Mammary epithelial cell (primary cell): ENCODE measurements at regions not wholly inside any gene's neighbourhood (a gene's known extent, or its start where the extent isn't known, plus 50 kb on each side); places are given as distances from the start of the nearest gene placed in this dataset.

Source experiments
- CTCF ChIP-seq, 2 donors: IDR thresholded peaks in 1 of 2; conservative IDR thresholded peaks in 1 of 2; 2 replicates each; pipeline ENCODE4 v1.5.1; 2011 to 2012; ENCODE audit warnings: inconsistent platforms in 2 of 2, low read length in 2 of 2, mild to moderate bottlenecking in 2 of 2, control low read depth in 1 of 2, low read depth in 1 of 2; ENCODE audit not compliant: insufficient read depth in 1 of 2; ENCODE audit errors: extremely low read depth in 1 of 2
- EZH2 ChIP-seq: IDR thresholded peaks from 2 replicates; pipeline ENCODE4 v1.6.1; 2012; ENCODE audit warnings: low read length, inconsistent platforms, borderline replicate concordance

- TF ChIP-seq CTCF (conservative IDR thresholded peaks at IDR 0.05 in 1 of 2, IDR thresholded peaks at IDR 0.05 in 1 of 2; ENCODE audit: extremely low read depth in 1 of 2, insufficient read depth in 1 of 2, low read depth in 1 of 2, low read length in 2 of 2) = no peak
- no peak for TF ChIP-seq EZH2
Observed at GRCh38 chr1:181310560-181310959, 172.8 kb upstream of the CACNA1E start.
